ENCODE measurements at regions not wholly inside any gene's neighbourhood (a gene's known extent, or its start where the extent isn't known, plus 50 kb on each side); places are given as distances from the start of the nearest gene placed in this dataset.

GRCh38 chr2:240200230-240201051 lies 60.0 kb upstream of the OTOS start:
- TF ChIP-seq CTCF (conservative IDR thresholded peaks at IDR 0.05; ENCODE audit: low read depth, low read length) (no peak), CHD1 (IDR thresholded peaks at IDR 0.05; ENCODE audit: low read depth, low read length) (no peak), RAD21 (IDR thresholded peaks at IDR 0.05; ENCODE audit: low read length) (no peak), POLR2A (IDR thresholded peaks at IDR 0.05; ENCODE audit: low read depth, low read length) (no peak), RFX5 (IDR thresholded peaks at IDR 0.05; ENCODE audit: low read depth, low read length) (no peak), RCOR1 (IDR thresholded peaks at IDR 0.05; ENCODE audit: insufficient replicate concordance, low read length) (no peak), BHLHE40 (IDR thresholded peaks at IDR 0.05; ENCODE audit: low read depth, low read length) (no peak), MAFK (IDR thresholded peaks at IDR 0.05; ENCODE audit: low read depth, low read length) (no peak), ELK1 (IDR thresholded peaks at IDR 0.05; ENCODE audit: borderline replicate concordance, low read depth, low read length) (no peak), USF2 (IDR thresholded peaks at IDR 0.05; ENCODE audit: low read depth, low read length) (no peak), FOS (IDR thresholded peaks at IDR 0.05; ENCODE audit: low read depth, low read length) (no peak)

Data from IMR-90 (cell line).